GM12878 (cell line): ENCODE measurements at regions not wholly inside any gene's neighbourhood (a gene's known extent, or its start where the extent isn't known, plus 50 kb on each side); places are given as distances from the start of the nearest gene placed in this dataset.
A peak's percentile ranks its signal among the peaks of the same experiment; 100 is the strongest.

Experiments
- BRCA1 ChIP-seq: IDR thresholded peaks from 2 replicates; pipeline ENCODE4 v1.6.1; 2011; ENCODE audit warnings: low read depth, low read length, improper control_type of control experiment
- CTCF ChIP-seq, 3 experiments: IDR thresholded peaks in 2 of 3; conservative IDR thresholded peaks in 1 of 3; 2 replicates each; pipeline ENCODE4 v1.5.1; 2011; ENCODE audit warnings: low read depth in 3 of 3, low read length in 3 of 3, mild to moderate bottlenecking in 3 of 3, control low read depth in 2 of 3, moderate library complexity in 2 of 3, inconsistent platforms in 1 of 3, mixed read lengths in 1 of 3; ENCODE audit not compliant: control insufficient read depth in 2 of 3, insufficient read depth in 1 of 3; ENCODE audit errors: extremely low read depth in 1 of 3
- E2F8 ChIP-seq: fragments of 450-650 bp; IDR thresholded peaks from 2 replicates; pipeline ENCODE4 v1.6.1; 2018; ENCODE audit warnings: mild to moderate bottlenecking, low read depth, moderate library complexity; ENCODE audit not compliant: partially characterized antibody
- EP300 ChIP-seq, 2 experiments: fragments of 150-350 bp in 1 of 2; IDR thresholded peaks; 2 replicates each; pipeline ENCODE4 v1.6.1; 2011 to 2012; ENCODE audit warnings: low read depth in 2 of 2, low read length in 2 of 2, borderline replicate concordance in 1 of 2, improper control_type of control experiment in 1 of 2, inconsistent platforms in 1 of 2; ENCODE audit not compliant: control insufficient read depth in 1 of 2
- HDAC2 ChIP-seq: fragments of 200-600 bp; sonication (generic); IDR thresholded peaks from 2 replicates; pipeline ENCODE4 v1.6.1; 2017
- JUNB ChIP-seq: IDR thresholded peaks from 2 replicates; pipeline ENCODE4 v1.6.1; 2016; ENCODE audit warnings: antibody characterized with exemption, mild to moderate bottlenecking
- MXI1 ChIP-seq: fragments of 150-350 bp; IDR thresholded peaks from 2 replicates; pipeline ENCODE4 v1.6.1; 2011; ENCODE audit warnings: low read depth, mild to moderate bottlenecking, inconsistent platforms, low read length, improper control_type of control experiment
- NRF1 ChIP-seq: conservative IDR thresholded peaks from 2 replicates; pipeline ENCODE4 v1.6.1; 2011; ENCODE audit warnings: mild to moderate bottlenecking, low read depth, low read length, improper control_type of control experiment
- POLR2A ChIP-seq: IDR thresholded peaks from 2 replicates; pipeline ENCODE4 v1.6.1; 2011; ENCODE audit warnings: low read depth, mild to moderate bottlenecking, low read length
- POLR2AphosphoS5 ChIP-seq: IDR thresholded peaks from 2 replicates; pipeline ENCODE4 v1.6.1; 2011; ENCODE audit warnings: mild to moderate bottlenecking, low read length, inconsistent platforms
- PRDM15 ChIP-seq: fragments of 450-650 bp; formaldehyde crosslinking; IDR thresholded peaks from 2 replicates; pipeline ENCODE4 v1.4.0; 2020; ENCODE audit warnings: mild to moderate bottlenecking, moderate library complexity
- RCOR1 ChIP-seq: conservative IDR thresholded peaks from 2 replicates; pipeline ENCODE4 v1.6.1; 2012; ENCODE audit warnings: low read depth, low read length, improper control_type of control experiment
- REST ChIP-seq: IDR thresholded peaks from 2 replicates; pipeline ENCODE4 v1.6.1; 2012; ENCODE audit warnings: mild to moderate bottlenecking, low read depth, low read length
- ZBTB40 ChIP-seq: fragments of 450-650 bp; IDR thresholded peaks from 2 replicates; pipeline ENCODE4 v1.6.1; 2016; ENCODE audit warnings: mild to moderate bottlenecking, moderate library complexity, borderline replicate concordance

GRCh38 chr9:78958892-78959291 is 612.9 kb upstream of the TLE4 start:
- TF ChIP-seq NRF1 (no peak), POLR2AphosphoS5 (no peak), CTCF (IDR thresholded peaks at IDR 0.05 in 2 of 3, conservative IDR thresholded peaks at IDR 0.05 in 1 of 3; ENCODE audit: control insufficient read depth in 2 of 3, extremely low read depth in 1 of 3, insufficient read depth in 1 of 3, low read depth in 3 of 3, low read length in 3 of 3) (peak in 1 of 3 experiments; percentile 7; a peak in 1 of 6 replicates), POLR2A (no peak), EP300 (IDR thresholded peaks at IDR 0.05; ENCODE audit: borderline replicate concordance in 1 of 2, control insufficient read depth in 1 of 2, low read depth in 2 of 2, low read length in 2 of 2) (no peak), REST (no peak), E2F8 (no peak), HDAC2 (no peak), BRCA1 (no peak), ZBTB40 (no peak), MXI1 (no peak), RCOR1 (no peak), JUNB (no peak), PRDM15 (CRISPR knock-in tag) (no peak)
